H1 (cell line): ENCODE measurements at regions not wholly inside any gene's neighbourhood (a gene's known extent, or its start where the extent isn't known, plus 50 kb on each side); places are given as distances from the start of the nearest gene placed in this dataset.

Source experiments
- CTCF ChIA-PET: fragments of 300-600 bp; sonication (Branson Sonifier 250); formaldehyde crosslinking; loops from one replicate; lab custom pipeline; 2021; ENCODE audit not compliant: partially characterized antibody; lab: Charles Lee
- POLR2A ChIA-PET: fragments of 300-600 bp; sonication (Branson Sonifier 250); formaldehyde crosslinking; loops from one replicate; lab custom pipeline; 2021; ENCODE audit warnings: inconsistent platforms; ENCODE audit not compliant: partially characterized antibody; lab: Charles Lee
- DNase-seq, 2 experiments: peaks; one replicate each; pipeline versions ENCODE4 v3.0.0 to v3.0.0-alpha.2; 2010 to 2022; ENCODE audit warnings: low spot score in 2 of 2, low read depth in 1 of 2, mixed read lengths in 1 of 2
- FAIRE-seq: peaks from 2 replicates; lab custom pipeline; 2011; peaks lifted over from hg19 to GRCh38; lab: Jason Lieb, UNC
- H2AFZ ChIP-seq: 2 replicates; pipeline ENCODE4 v1.8.1; 2012; ENCODE audit warnings: low read length, inconsistent platforms
- H2AK5ac ChIP-seq: 2 replicates; pipeline ENCODE4 v1.6.1; 2013; ENCODE audit warnings: low read depth, low read length
- H2BK120ac ChIP-seq: replicated peaks from 2 replicates; pipeline ENCODE3; 2013; ENCODE audit warnings: low read depth, low read length, inconsistent platforms
- H2BK12ac ChIP-seq: 2 replicates; pipeline ENCODE4 v1.6.1; 2013; ENCODE audit warnings: low read depth, low read length
- H2BK15ac ChIP-seq: 2 replicates; pipeline ENCODE4 v1.6.1; 2013; ENCODE audit warnings: low read length
- H2BK20ac ChIP-seq: 2 replicates; pipeline ENCODE4 v1.6.1; 2013; ENCODE audit warnings: low read length
- H2BK5ac ChIP-seq: 2 replicates; pipeline ENCODE4 v1.6.1; 2013; ENCODE audit warnings: low read depth, low read length
- H3K14ac ChIP-seq: 2 replicates; pipeline ENCODE4 v1.6.1; 2013; ENCODE audit warnings: inconsistent platforms; ENCODE audit not compliant: insufficient read length
- H3K18ac ChIP-seq: 2 replicates; pipeline ENCODE4 v1.6.1; 2013; ENCODE audit warnings: low read length; ENCODE audit errors: extremely low read depth
- H3K23ac ChIP-seq: 2 replicates; pipeline ENCODE4 v1.6.1; 2013; ENCODE audit warnings: inconsistent platforms; ENCODE audit not compliant: insufficient read length
- H3K23me2 ChIP-seq: 2 replicates; pipeline ENCODE4 v1.6.1; 2013; ENCODE audit warnings: low read depth, low read length
- H3K27ac ChIP-seq: 2 replicates; pipeline ENCODE4 v1.6.1; 2011; ENCODE audit warnings: low read depth, low read length, inconsistent platforms
- H3K27me3 ChIP-seq, 4 experiments: replicated peaks in 1 of 4; 1 replicate in 1 of 4; 2 replicates in 3 of 4; pipeline versions ENCODE4 v1.6.1 to v1.8.1; 2011 to 2013; ENCODE audit warnings: low read length in 3 of 4, mild to moderate bottlenecking in 3 of 4, inconsistent platforms in 2 of 4, mixed read lengths in 2 of 4, moderate library complexity in 1 of 4; ENCODE audit not compliant: control insufficient read depth in 3 of 4, insufficient read depth in 3 of 4; ENCODE audit errors: extremely low read depth in 1 of 4
- H3K36me3 ChIP-seq, 4 experiments: 2 replicates each; pipeline versions ENCODE4 v1.6.1 to v1.8.1; 2011 to 2013; ENCODE audit warnings: mild to moderate bottlenecking in 4 of 4, low read length in 3 of 4, moderate library complexity in 2 of 4, control low read depth in 1 of 4, inconsistent platforms in 1 of 4; ENCODE audit not compliant: insufficient read depth in 4 of 4, control insufficient read depth in 2 of 4
- H3K4ac ChIP-seq: replicated peaks from 2 replicates; pipeline ENCODE3; 2013; ENCODE audit warnings: low read length, low read depth, mixed read lengths, inconsistent platforms; ENCODE audit not compliant: insufficient read length
- H3K4me1 ChIP-seq, 4 experiments: replicated peaks in 1 of 4; 1 replicate in 1 of 4; 2 replicates in 3 of 4; pipeline versions ENCODE4 v1.6.1 to v1.8.1; 2011 to 2013; ENCODE audit warnings: low read length in 3 of 4, inconsistent platforms in 2 of 4, mixed read lengths in 1 of 4; ENCODE audit not compliant: insufficient read depth in 4 of 4, control insufficient read depth in 3 of 4
- H3K4me2 ChIP-seq, 2 experiments: 2 replicates each; pipeline versions ENCODE4 v1.6.1 to v1.8.1; 2011 to 2013; ENCODE audit warnings: low read depth in 2 of 2, low read length in 2 of 2, control low read depth in 1 of 2, inconsistent platforms in 1 of 2, mild to moderate bottlenecking in 1 of 2; ENCODE audit not compliant: insufficient read depth in 1 of 2
- H3K4me3 ChIP-seq, 4 experiments: fragments of 200-600, 300-600 bp in 1 of 4; sonication (generic), shearing (Covaris generic), sonication (Bioruptor Twin) in 1 of 4; 2 replicates each; pipeline versions ENCODE4 v1.5.1 to v1.8.1; 2011 to 2016; ENCODE audit warnings: low read length in 4 of 4, low read depth in 3 of 4, control low read depth in 2 of 4, inconsistent platforms in 2 of 4, mild to moderate bottlenecking in 2 of 4, mixed read lengths in 1 of 4, moderate library complexity in 1 of 4; ENCODE audit not compliant: insufficient read depth in 2 of 4; ENCODE audit errors: extremely low read depth in 1 of 4
- H3K56ac ChIP-seq: replicated peaks from 2 replicates; pipeline ENCODE3; 2013; ENCODE audit warnings: low read depth, mild to moderate bottlenecking, mixed read lengths, low read length, inconsistent platforms; ENCODE audit not compliant: insufficient read length
- H3K79me1 ChIP-seq: 2 replicates; pipeline ENCODE4 v1.6.1; 2013; ENCODE audit warnings: low read depth, low read length, control low read depth
- H3K79me2 ChIP-seq, 2 experiments: 2 replicates each; pipeline versions ENCODE4 v1.6.1 to v1.8.1; 2012 to 2013; ENCODE audit warnings: low read length in 2 of 2, mild to moderate bottlenecking in 2 of 2, inconsistent platforms in 1 of 2; ENCODE audit not compliant: insufficient read depth in 2 of 2, control insufficient read depth in 1 of 2
- H3K9ac ChIP-seq, 4 experiments: replicated peaks in 1 of 4; 1 replicate in 1 of 4; 2 replicates in 3 of 4; pipeline versions ENCODE4 v1.6.1 to v1.8.1; 2011 to 2013; ENCODE audit warnings: low read depth in 3 of 4, low read length in 3 of 4, control low read depth in 2 of 4, mild to moderate bottlenecking in 2 of 4, moderate library complexity in 2 of 4, inconsistent platforms in 1 of 4; ENCODE audit errors: extremely low read depth in 1 of 4
- H3K9me3 ChIP-seq, 2 experiments: 2 replicates each; pipeline versions ENCODE4 v1.6.1 to v1.8.1; 2012 to 2013; ENCODE audit warnings: mild to moderate bottlenecking in 2 of 2, moderate library complexity in 2 of 2, control low read depth in 1 of 2, inconsistent platforms in 1 of 2, low read depth in 1 of 2, low read length in 1 of 2, mixed read lengths in 1 of 2; ENCODE audit not compliant: insufficient read depth in 2 of 2
- H4K20me1 ChIP-seq, 2 experiments: replicated peaks in 1 of 2; 2 replicates each; pipeline versions ENCODE3 to v1.8.1; 2011 to 2013; ENCODE audit warnings: inconsistent platforms in 2 of 2, low read length in 2 of 2, mild to moderate bottlenecking in 1 of 2; ENCODE audit not compliant: insufficient read depth in 2 of 2, control insufficient read depth in 1 of 2
- H4K5ac ChIP-seq: 2 replicates; pipeline ENCODE4 v1.6.1; 2013; ENCODE audit warnings: low read length, low read depth, mixed read lengths, inconsistent platforms; ENCODE audit not compliant: insufficient read length
- H4K8ac ChIP-seq: 2 replicates; pipeline ENCODE4 v1.8.0; 2013; ENCODE audit warnings: mild to moderate bottlenecking, moderate library complexity, low read length, inconsistent platforms; ENCODE audit not compliant: insufficient read depth; ENCODE audit errors: extremely low read depth
- H4K91ac ChIP-seq: replicated peaks from 2 replicates; pipeline ENCODE3; 2013; ENCODE audit warnings: low read length, mixed read lengths, inconsistent platforms; ENCODE audit not compliant: insufficient read length
- E2F6 ChIP-seq: IDR thresholded peaks from 2 replicates; pipeline ENCODE4 v1.6.1; 2012; ENCODE audit warnings: inconsistent platforms
- MAX ChIP-seq: IDR thresholded peaks from 2 replicates; pipeline ENCODE4 v1.6.1; 2012; ENCODE audit warnings: inconsistent platforms
- WGBS, 2 experiments: shearing (Covaris generic) in 1 of 2; methylation state at CpG; one replicate each; pipeline versions ENCODE4 v1.1.6 to v1.1.7; 2013 to 2015; ENCODE audit warnings: low lambda C conversion rate in 2 of 2, mixed read lengths in 2 of 2, inconsistent platforms in 1 of 2, low coverage in 1 of 2, missing lambda C conversion rate in 1 of 2; ENCODE audit not compliant: insufficient replicate concordance in 2 of 2, insufficient coverage in 1 of 2, insufficient read length in 1 of 2; ENCODE audit errors: extremely low coverage in 1 of 2, missing lambda C conversion rate in 1 of 2; 5-methylcytosine and 5-hydroxymethylcytosine counted together

- H2BK5ac ChIP-seq, result no peak overlapping the region
- H3K36me3 ChIP-seq, result no peaks in the 10 kb centered on the region
- no peaks in the 10 kb centered on the region for H3K79me1 ChIP-seq
- H3K4ac ChIP-seq, result no peak overlapping the region
- no peak overlapping the region for H3K18ac ChIP-seq
- POLR2A ChIA-PET, result no interaction called here
- H2BK120ac ChIP-seq, result no peak overlapping the region
- H3K27ac ChIP-seq, result no peak overlapping the region
- H4K20me1 ChIP-seq, result no peaks in the 10 kb centered on the region
- H3K4me2 ChIP-seq, result no peak overlapping the region
- H3K9ac ChIP-seq, result no peak overlapping the region
- no peak overlapping the region for H3K23ac ChIP-seq
- no peak overlapping the region for H2AFZ ChIP-seq
- no peak overlapping the region for H3K56ac ChIP-seq
- no peak overlapping the region for H2BK12ac ChIP-seq
- CTCF ChIA-PET, result interaction anchor here (0.6 to 1.8 kb wide), 2 partner anchors 104 to 179 kb away, joined by 3 to 5 read pairs; no protein-coding TSS in a partner anchor
- H3K27me3 ChIP-seq, result no peaks in the 10 kb centered on the region
- H3K4me3 ChIP-seq, result no peak overlapping the region
- H4K8ac ChIP-seq, result peak overlapping the region; percentile 68; the same call in 1 of the 2 replicates
- no peak overlapping the region for H4K5ac ChIP-seq
- H3K4me1 ChIP-seq, result no peaks in the 10 kb centered on the region; a peak in 1 of 7 replicates
- no peak for FAIRE-seq
- no peak overlapping the region for H2AK5ac ChIP-seq
- H3K14ac ChIP-seq, result no peak overlapping the region
- H2BK20ac ChIP-seq, result no peak overlapping the region
- no peaks in the 10 kb centered on the region for H3K23me2 ChIP-seq
- H3K9me3 ChIP-seq, result peaks cover 4 to 7% of the 10 kb centered on the region in 2 experiments; a peak in 2 of 4 replicates
- H2BK15ac ChIP-seq, result no peak overlapping the region
- 80% methylated on average over 18 of the region's 22 CpGs; no CpG with 5 or more reads in 1 of the 2 experiments for WGBS, 2 experiments
- DNase-seq, result no peak
- H3K79me2 ChIP-seq, result no peaks in the 10 kb centered on the region
- TF ChIP-seq MAX (no peak), E2F6 (no peak)
- H4K91ac ChIP-seq, result no peak overlapping the region
Measured at GRCh38 chr17:79508291-79508716, 102.5 kb downstream of the RBFOX3 start.
